HCT116 (cell line): ENCODE measurements at regions not wholly inside any gene's neighbourhood (a gene's known extent, or its start where the extent isn't known, plus 50 kb on each side); places are given as distances from the start of the nearest gene placed in this dataset.

Experiments
- JUND ChIP-seq: IDR thresholded peaks from 2 replicates; pipeline ENCODE4 v1.6.1; 2012
- POLR2A ChIP-seq: IDR thresholded peaks from 2 replicates; pipeline ENCODE4 v1.7.0; 2011; ENCODE audit warnings: borderline replicate concordance; ENCODE audit not compliant: insufficient read depth, insufficient read length; ENCODE audit errors: extremely low read depth
- SIN3A ChIP-seq: IDR thresholded peaks from 2 replicates; pipeline ENCODE4 v1.6.1; 2012; ENCODE audit warnings: low read depth
- YY1 ChIP-seq: IDR thresholded peaks from 2 replicates; pipeline ENCODE4 v1.6.1; 2011; ENCODE audit warnings: low read length, low read depth, moderate library complexity, mild to moderate bottlenecking; ENCODE audit not compliant: insufficient replicate concordance; ENCODE audit errors: extremely low read depth
- TF ChIP-seq, protein P1 (sequence below): IDR thresholded peaks from 2 replicates; pipeline ENCODE4 v1.6.1; 2011; ENCODE audit warnings: mild to moderate bottlenecking, low read length, moderate library complexity; ENCODE audit not compliant: insufficient replicate concordance; ENCODE audit errors: extremely low read depth
- TF ChIP-seq, protein P2 (sequence below), 3 experiments: fragments of 200-600 bp in 1 of 3; sonication (generic) in 1 of 3; IDR thresholded peaks in 2 of 3; conservative IDR thresholded peaks in 1 of 3; 2 replicates each; pipeline ENCODE4 v1.5.1; 2012 to 2017; ENCODE audit warnings: low read depth in 2 of 3, low read length in 2 of 3, antibody characterized with exemption in 1 of 3, borderline replicate concordance in 1 of 3, control low read depth in 1 of 3, mild to moderate bottlenecking in 1 of 3, mixed read lengths in 1 of 3, mixed run types in 1 of 3, moderate library complexity in 1 of 3; ENCODE audit not compliant: insufficient read depth in 1 of 3

DNA sequence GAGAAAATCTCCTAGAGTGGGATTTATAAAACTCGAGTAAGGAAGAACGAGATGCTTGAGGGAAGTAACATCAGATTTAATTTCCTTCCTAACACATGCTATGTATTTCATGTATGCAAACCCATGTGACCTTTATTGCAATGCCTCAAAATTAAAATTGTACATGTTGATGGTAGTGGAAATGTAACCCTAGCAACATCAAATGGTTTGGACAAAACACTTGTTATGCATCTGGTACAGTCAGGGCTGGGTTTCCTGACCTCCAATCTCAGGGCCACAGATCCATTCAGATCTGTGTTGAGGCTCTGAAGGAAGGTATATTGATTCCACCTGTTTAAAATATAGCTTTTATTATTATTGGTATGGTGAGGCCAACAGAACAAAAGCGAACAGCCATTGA is 246.0 kb downstream of the WNT5A start:
- TF ChIP-seq POLR2A (no peak), JUND (no peak), YY1 (no peak), SIN3A (no peak)
- TF ChIP-seq, protein P1, sequence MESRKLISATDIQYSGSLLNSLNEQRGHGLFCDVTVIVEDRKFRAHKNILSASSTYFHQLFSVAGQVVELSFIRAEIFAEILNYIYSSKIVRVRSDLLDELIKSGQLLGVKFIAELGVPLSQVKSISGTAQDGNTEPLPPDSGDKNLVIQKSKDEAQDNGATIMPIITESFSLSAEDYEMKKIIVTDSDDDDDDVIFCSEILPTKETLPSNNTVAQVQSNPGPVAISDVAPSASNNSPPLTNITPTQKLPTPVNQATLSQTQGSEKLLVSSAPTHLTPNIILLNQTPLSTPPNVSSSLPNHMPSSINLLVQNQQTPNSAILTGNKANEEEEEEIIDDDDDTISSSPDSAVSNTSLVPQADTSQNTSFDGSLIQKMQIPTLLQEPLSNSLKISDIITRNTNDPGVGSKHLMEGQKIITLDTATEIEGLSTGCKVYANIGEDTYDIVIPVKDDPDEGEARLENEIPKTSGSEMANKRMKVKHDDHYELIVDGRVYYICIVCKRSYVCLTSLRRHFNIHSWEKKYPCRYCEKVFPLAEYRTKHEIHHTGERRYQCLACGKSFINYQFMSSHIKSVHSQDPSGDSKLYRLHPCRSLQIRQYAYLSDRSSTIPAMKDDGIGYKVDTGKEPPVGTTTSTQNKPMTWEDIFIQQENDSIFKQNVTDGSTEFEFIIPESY: no peak
- TF ChIP-seq, protein P2, sequence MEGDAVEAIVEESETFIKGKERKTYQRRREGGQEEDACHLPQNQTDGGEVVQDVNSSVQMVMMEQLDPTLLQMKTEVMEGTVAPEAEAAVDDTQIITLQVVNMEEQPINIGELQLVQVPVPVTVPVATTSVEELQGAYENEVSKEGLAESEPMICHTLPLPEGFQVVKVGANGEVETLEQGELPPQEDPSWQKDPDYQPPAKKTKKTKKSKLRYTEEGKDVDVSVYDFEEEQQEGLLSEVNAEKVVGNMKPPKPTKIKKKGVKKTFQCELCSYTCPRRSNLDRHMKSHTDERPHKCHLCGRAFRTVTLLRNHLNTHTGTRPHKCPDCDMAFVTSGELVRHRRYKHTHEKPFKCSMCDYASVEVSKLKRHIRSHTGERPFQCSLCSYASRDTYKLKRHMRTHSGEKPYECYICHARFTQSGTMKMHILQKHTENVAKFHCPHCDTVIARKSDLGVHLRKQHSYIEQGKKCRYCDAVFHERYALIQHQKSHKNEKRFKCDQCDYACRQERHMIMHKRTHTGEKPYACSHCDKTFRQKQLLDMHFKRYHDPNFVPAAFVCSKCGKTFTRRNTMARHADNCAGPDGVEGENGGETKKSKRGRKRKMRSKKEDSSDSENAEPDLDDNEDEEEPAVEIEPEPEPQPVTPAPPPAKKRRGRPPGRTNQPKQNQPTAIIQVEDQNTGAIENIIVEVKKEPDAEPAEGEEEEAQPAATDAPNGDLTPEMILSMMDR (IDR thresholded peaks at IDR 0.05 in 2 of 3, conservative IDR thresholded peaks at IDR 0.05 in 1 of 3; ENCODE audit: borderline replicate concordance in 1 of 3, insufficient read depth in 1 of 3, low read depth in 2 of 3, low read length in 2 of 3): no peak
